Tibial nerve (tissue), 4 donors: ENCODE measurements at regions not wholly inside any gene's neighbourhood (a gene's known extent, or its start where the extent isn't known, plus 50 kb on each side); places are given as distances from the start of the nearest gene placed in this dataset.

Experiments
- DNase-seq, 2 donors: peaks; one replicate each; pipeline ENCODE4 v3.0.0-alpha.2; 2019; ENCODE audit warnings: low spot score in 2 of 2
- H3K27ac ChIP-seq, 4 donors: fragments of 200-600 bp; sonication (generic) in 3 of 4; one replicate each; pipeline ENCODE4 v1.5.1; 2017 to 2019; ENCODE audit warnings: mild to moderate bottlenecking in 1 of 4
- H3K27me3 ChIP-seq, 2 donors: fragments of 200-600 bp; sonication (generic) in 1 of 2; one replicate each; pipeline versions ENCODE4 v1.5.1 to v1.6.0; 2017 to 2019
- H3K36me3 ChIP-seq, 3 donors: fragments of 200-600 bp; sonication (generic); one replicate each; pipeline ENCODE4 v1.5.1; 2018 to 2019
- H3K4me1 ChIP-seq, 4 donors: fragments of 200-600 bp; sonication (generic) in 3 of 4; one replicate each; pipeline ENCODE4 v1.5.1; 2017 to 2019
- H3K4me3 ChIP-seq, 4 donors: fragments of 200-600 bp; sonication (generic) in 3 of 4; one replicate each; pipeline ENCODE4 v1.5.1; 2017 to 2019; ENCODE audit warnings: mild to moderate bottlenecking in 1 of 4, moderate library complexity in 1 of 4
- H3K9me3 ChIP-seq, 4 donors: fragments of 200-600 bp; sonication (generic) in 3 of 4; one replicate each; pipeline ENCODE4 v1.5.1; 2017 to 2019
- EP300 ChIP-seq, 2 donors: sonication (generic); formaldehyde crosslinking; IDR thresholded peaks; one replicate each; pipeline ENCODE4 v1.6.1; 2017; ENCODE audit warnings: antibody characterized with exemption in 2 of 2, mild to moderate bottlenecking in 1 of 2
- POLR2A ChIP-seq, 2 donors: fragments of 450-650 bp; IDR thresholded peaks; one replicate each; pipeline ENCODE4 v1.6.1; 2017; ENCODE audit warnings: antibody characterized with exemption in 2 of 2, mild to moderate bottlenecking in 2 of 2, moderate library complexity in 2 of 2
- WGBS, 2 donors: methylation state at CpG; one replicate each; pipeline ENCODE4 v1.1.5; 2018; 5-methylcytosine and 5-hydroxymethylcytosine counted together
- TF ChIP-seq, protein P1 (sequence below), 5 experiments: fragments of 200-600 bp in 3 of 5; fragments of 450-650 bp in 2 of 5; sonication (generic) in 3 of 5; IDR thresholded peaks; one replicate each; pipeline ENCODE4 v1.5.1; 2016 to 2019; ENCODE audit warnings: antibody characterized with exemption in 5 of 5, mild to moderate bottlenecking in 3 of 5, moderate library complexity in 2 of 5

GRCh38 chr19:27746691-27747380 is 1466.1 kb downstream of the UQCRFS1 start:
- Histone ChIP-seq H3K36me3 (peaks cover 0 to 13% (median 0%) of the 10 kb centered on the region in 3 donors), H3K4me1 (peaks cover 0 to 14% (median 2%) of the 10 kb centered on the region in 4 donors), H3K27me3 (no peaks in the 10 kb centered on the region), H3K9me3 (peaks cover 0 to 8% (median 0%) of the 10 kb centered on the region in 4 donors), H3K27ac (no peak overlapping the region), H3K4me3 (peak overlapping the region in 2 of 4 donors; percentile 37 to 38)
- no peak for DNase-seq
- 27 to 33% methylated on average over 28 of the region's 28 CpGs for WGBS, 2 donors
- TF ChIP-seq, protein P1, sequence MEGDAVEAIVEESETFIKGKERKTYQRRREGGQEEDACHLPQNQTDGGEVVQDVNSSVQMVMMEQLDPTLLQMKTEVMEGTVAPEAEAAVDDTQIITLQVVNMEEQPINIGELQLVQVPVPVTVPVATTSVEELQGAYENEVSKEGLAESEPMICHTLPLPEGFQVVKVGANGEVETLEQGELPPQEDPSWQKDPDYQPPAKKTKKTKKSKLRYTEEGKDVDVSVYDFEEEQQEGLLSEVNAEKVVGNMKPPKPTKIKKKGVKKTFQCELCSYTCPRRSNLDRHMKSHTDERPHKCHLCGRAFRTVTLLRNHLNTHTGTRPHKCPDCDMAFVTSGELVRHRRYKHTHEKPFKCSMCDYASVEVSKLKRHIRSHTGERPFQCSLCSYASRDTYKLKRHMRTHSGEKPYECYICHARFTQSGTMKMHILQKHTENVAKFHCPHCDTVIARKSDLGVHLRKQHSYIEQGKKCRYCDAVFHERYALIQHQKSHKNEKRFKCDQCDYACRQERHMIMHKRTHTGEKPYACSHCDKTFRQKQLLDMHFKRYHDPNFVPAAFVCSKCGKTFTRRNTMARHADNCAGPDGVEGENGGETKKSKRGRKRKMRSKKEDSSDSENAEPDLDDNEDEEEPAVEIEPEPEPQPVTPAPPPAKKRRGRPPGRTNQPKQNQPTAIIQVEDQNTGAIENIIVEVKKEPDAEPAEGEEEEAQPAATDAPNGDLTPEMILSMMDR (IDR thresholded peaks at IDR 0.05): no peak
- no peak for TF ChIP-seq POLR2A (IDR thresholded peaks at IDR 0.05)
- no peak for TF ChIP-seq EP300 (IDR thresholded peaks at IDR 0.05)

GRCh38 chr19:27745978-27746542 is 1466.9 kb downstream of the UQCRFS1 start:
- Histone ChIP-seq H3K27me3 (no peaks in the 10 kb centered on the region), H3K4me1 (peaks cover 0 to 14% (median 2%) of the 10 kb centered on the region in 4 donors), H3K36me3 (peaks cover 0 to 13% (median 0%) of the 10 kb centered on the region in 3 donors), H3K27ac (no peak overlapping the region), H3K9me3 (peaks cover 0 to 8% (median 0%) of the 10 kb centered on the region in 4 donors), H3K4me3 (no peak overlapping the region)
- DNase-seq: no peak
- TF ChIP-seq POLR2A (IDR thresholded peaks at IDR 0.05) (no peak), EP300 (IDR thresholded peaks at IDR 0.05) (no peak)
- TF ChIP-seq, protein P1 (IDR thresholded peaks at IDR 0.05): no peak
- WGBS, 2 donors: 90 to 92% methylated on average over 11 of the region's 11 CpGs

DNA sequence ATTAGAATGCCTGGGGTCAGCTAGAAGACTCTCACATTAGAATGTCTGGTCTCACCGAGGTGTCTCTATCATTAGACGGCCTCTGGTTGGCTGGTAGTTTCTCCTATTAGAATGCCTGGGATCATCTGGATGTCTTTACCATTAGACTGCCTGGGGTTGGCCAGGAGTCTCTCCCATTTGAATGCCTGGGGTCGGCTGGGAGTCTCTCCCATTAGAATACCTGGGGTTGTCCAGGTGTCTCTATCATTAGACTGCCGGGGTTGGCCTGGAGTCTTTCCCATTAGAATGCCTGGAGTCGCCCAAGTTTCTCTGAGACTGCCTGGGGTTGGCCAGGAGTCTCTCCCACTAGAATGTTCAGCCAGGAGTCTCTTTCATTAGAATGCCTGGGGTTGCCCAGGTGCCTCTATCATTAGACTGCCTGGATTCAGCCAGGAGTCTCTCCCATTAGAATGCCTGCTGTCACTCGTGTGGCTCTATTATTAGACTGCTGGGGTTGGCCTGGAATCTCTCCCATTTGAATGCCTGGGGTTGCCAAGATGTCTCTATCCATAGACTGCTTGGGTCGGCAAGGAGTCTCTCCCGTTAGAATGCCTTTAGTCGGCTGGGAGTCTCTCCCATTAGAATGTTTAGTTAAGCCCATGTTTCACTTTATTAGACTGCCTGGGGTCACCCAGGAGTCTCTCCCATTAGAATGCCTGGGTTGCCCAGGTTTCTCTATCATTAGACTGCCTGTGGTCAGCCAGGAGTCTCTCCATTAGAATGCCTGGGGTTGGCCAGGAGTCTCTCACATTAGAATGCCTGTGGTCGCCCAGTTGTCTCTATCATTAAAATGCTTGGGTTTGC is 1467.8 kb downstream of the UQCRFS1 start:
- 84 to 94% methylated on average over 10 of the region's 10 CpGs for WGBS, 2 donors
- peaks cover 0 to 8% (median 0%) of the 10 kb centered on the region in 4 donors for H3K9me3 ChIP-seq
- no peak for TF ChIP-seq POLR2A (IDR thresholded peaks at IDR 0.05)
- TF ChIP-seq EP300 (IDR thresholded peaks at IDR 0.05): no peak
- TF ChIP-seq, protein P1 (IDR thresholded peaks at IDR 0.05): no peak
- peaks cover 0 to 14% (median 2%) of the 10 kb centered on the region in 4 donors for H3K4me1 ChIP-seq
- no peaks in the 10 kb centered on the region for H3K27me3 ChIP-seq
- no peak for DNase-seq
- no peak overlapping the region for H3K27ac ChIP-seq
- H3K4me3 ChIP-seq: no peak overlapping the region
- peaks cover 0 to 13% (median 0%) of the 10 kb centered on the region in 3 donors for H3K36me3 ChIP-seq

DNA sequence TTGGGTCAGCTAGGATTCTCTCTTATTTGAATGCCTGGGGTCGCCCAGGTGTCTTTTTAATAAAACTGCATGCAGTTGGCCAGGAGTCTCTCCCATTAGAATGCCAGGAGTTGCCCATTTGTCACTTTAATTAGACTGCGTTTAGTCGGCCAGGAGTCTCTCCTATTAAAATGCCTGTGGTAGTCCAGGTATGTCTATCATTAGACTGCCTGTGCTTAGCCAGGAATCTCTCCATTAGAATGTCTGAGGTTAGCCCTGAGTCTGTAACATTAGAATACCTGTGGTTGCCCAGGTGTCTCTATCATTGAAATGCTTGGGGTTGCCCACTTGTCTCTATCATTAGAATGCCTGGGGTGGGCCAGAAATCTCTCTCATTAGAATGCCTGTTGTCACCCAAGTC is 1470.9 kb downstream of the UQCRFS1 start:
- TF ChIP-seq POLR2A (IDR thresholded peaks at IDR 0.05): no peak
- no peak for TF ChIP-seq EP300 (IDR thresholded peaks at IDR 0.05)
- TF ChIP-seq, protein P1 (IDR thresholded peaks at IDR 0.05): no peak
- no peak overlapping the region for H3K27ac ChIP-seq
- H3K4me1 ChIP-seq: peaks cover 0 to 9% (median under 1%) of the 10 kb centered on the region in 4 donors
- no peak overlapping the region for H3K4me3 ChIP-seq
- H3K36me3 ChIP-seq: peaks cover 0 to 13% (median 0%) of the 10 kb centered on the region in 3 donors
- H3K9me3 ChIP-seq: peaks cover 0 to 6% (median 0%) of the 10 kb centered on the region in 4 donors
- WGBS, 2 donors: 75 to 90% methylated on average over 3 of the region's 3 CpGs
- no peak for DNase-seq
- no peaks in the 10 kb centered on the region for H3K27me3 ChIP-seq
